Loucy (cell line): ENCODE measurements at regions not wholly inside any gene's neighbourhood (a gene's known extent, or its start where the extent isn't known, plus 50 kb on each side); places are given as distances from the start of the nearest gene placed in this dataset.

Source experiments
- CTCF ChIP-seq: fragments of 200-600 bp; sonication (generic); conservative IDR thresholded peaks from 2 replicates; pipeline ENCODE4 v1.5.1; 2014; ENCODE audit warnings: mild to moderate bottlenecking, antibody characterized with exemption, low read length
- EZH2phosphoT487 ChIP-seq: fragments of 200-600 bp; IDR thresholded peaks from 2 replicates; pipeline ENCODE4 v1.6.1; 2018; ENCODE audit warnings: antibody characterized with exemption, mild to moderate bottlenecking, moderate library complexity, borderline replicate concordance

- no peak for TF ChIP-seq EZH2phosphoT487
- TF ChIP-seq CTCF, result no peak
Observed at GRCh38 chr4:130027973-130028372, 932.0 kb downstream of the C4orf33 start.
